TTC549 (cell line): ENCODE measurements at regions not wholly inside any gene's neighbourhood (a gene's known extent, or its start where the extent isn't known, plus 50 kb on each side); places are given as distances from the start of the nearest gene placed in this dataset.
"Not testable (repeated sequence)": the region's sequence is repeated elsewhere in the genome, so short reads cannot be mapped to it uniquely, and the experiment has no call there.

Experiments used
- FAIRE-seq: peaks from 2 replicates; lab custom pipeline; 2012; peaks lifted over from hg19 to GRCh38; lab: Jason Lieb, UNC

GRCh38 chr5:86439593-86440110 is 178.1 kb upstream of the COX7C start:
- FAIRE-seq, result no peak

GRCh38 chr5:86442036-86442745 is 175.6 kb upstream of the COX7C start:
- FAIRE-seq, result no peak

- FAIRE-seq, result no peak
Observed at GRCh38 chr5:86447362-86447761, 170.4 kb upstream of the COX7C start.

- no peak for FAIRE-seq
Observed at GRCh38 chr5:86452251-86452650, 165.5 kb upstream of the COX7C start.

- FAIRE-seq, result no peak
Observed at GRCh38 chr5:86460519-86460918, 157.2 kb upstream of the COX7C start.

GRCh38 chr5:86461169-86461956 is 156.4 kb upstream of the COX7C start:
- no peak for FAIRE-seq

- no peak for FAIRE-seq
Observed at GRCh38 chr5:86463339-86463738, 154.4 kb upstream of the COX7C start.

GRCh38 chr5:86465052-86465838 is 152.5 kb upstream of the COX7C start:
- no peak for FAIRE-seq

- not testable (repeated sequence) for FAIRE-seq
Observed at GRCh38 chr5:86466721-86467120, 151.0 kb upstream of the COX7C start.

GRCh38 chr5:86482008-86482407 is 135.7 kb upstream of the COX7C start:
- FAIRE-seq, result no peak

GRCh38 chr5:86493777-86494176 is 124.0 kb upstream of the COX7C start:
- FAIRE-seq, result no peak

- no peak for FAIRE-seq
Observed at GRCh38 chr5:86500947-86501346, 116.8 kb upstream of the COX7C start.

GRCh38 chr5:86507574-86507973 is 110.2 kb upstream of the COX7C start:
- no peak for FAIRE-seq

- not testable (repeated sequence) for FAIRE-seq
Observed at GRCh38 chr5:86510330-86510915, 107.3 kb upstream of the COX7C start.

GRCh38 chr5:86523718-86524117 is 94.0 kb upstream of the COX7C start:
- no peak for FAIRE-seq

GRCh38 chr5:86525622-86526021 is 92.1 kb upstream of the COX7C start:
- FAIRE-seq, result no peak

GRCh38 chr5:86526811-86527348 is 90.9 kb upstream of the COX7C start:
- FAIRE-seq, result no peak

- no peak for FAIRE-seq
Observed at GRCh38 chr5:86532429-86532828, 85.3 kb upstream of the COX7C start.

GRCh38 chr5:86536396-86536795 is 81.3 kb upstream of the COX7C start:
- FAIRE-seq, result no peak

- FAIRE-seq, result no peak
Observed at GRCh38 chr5:86542532-86542931, 75.2 kb upstream of the COX7C start.

- no peak for FAIRE-seq
Observed at GRCh38 chr5:86546044-86546443, 71.7 kb upstream of the COX7C start.

GRCh38 chr5:86546582-86546981 is 71.2 kb upstream of the COX7C start:
- FAIRE-seq, result no peak
